ENCODE measurements at regions not wholly inside any gene's neighbourhood (a gene's known extent, or its start where the extent isn't known, plus 50 kb on each side); places are given as distances from the start of the nearest gene placed in this dataset.
A peak's percentile ranks its signal among the peaks of the same experiment; 100 is the strongest.

DNA sequence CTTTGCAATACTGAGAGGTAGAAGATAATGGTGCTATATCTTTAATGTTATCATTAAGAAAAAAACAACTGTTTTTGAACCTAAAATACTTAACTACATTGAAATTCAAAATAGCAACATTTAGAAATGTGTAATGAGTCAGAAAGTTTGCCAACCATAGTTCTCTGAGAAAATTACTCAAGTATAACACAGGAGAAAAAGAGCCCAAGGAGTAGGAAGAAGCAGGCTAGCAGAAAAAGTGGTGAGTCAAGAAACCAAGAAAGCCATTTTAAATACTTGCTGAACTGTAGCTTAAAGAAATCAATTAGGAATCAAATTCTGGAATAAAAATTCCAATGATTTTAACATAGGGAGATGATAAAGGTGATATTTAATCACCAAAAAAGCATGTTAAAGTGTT, 181.0 kb upstream of the RSPO3 start:
- no peak for DNase-seq (ENCODE audit: low read depth in 1 of 2, low spot score in 1 of 2)
- TF ChIP-seq JUND (IDR thresholded peaks at IDR 0.05; ENCODE audit: low read depth): no peak
- in situ Hi-C loops (cut with HindIII; ENCODE audit: low pct_unique_long_range_greater_than_20kb, low sequenced_read_pairs): no loop called here

DNA sequence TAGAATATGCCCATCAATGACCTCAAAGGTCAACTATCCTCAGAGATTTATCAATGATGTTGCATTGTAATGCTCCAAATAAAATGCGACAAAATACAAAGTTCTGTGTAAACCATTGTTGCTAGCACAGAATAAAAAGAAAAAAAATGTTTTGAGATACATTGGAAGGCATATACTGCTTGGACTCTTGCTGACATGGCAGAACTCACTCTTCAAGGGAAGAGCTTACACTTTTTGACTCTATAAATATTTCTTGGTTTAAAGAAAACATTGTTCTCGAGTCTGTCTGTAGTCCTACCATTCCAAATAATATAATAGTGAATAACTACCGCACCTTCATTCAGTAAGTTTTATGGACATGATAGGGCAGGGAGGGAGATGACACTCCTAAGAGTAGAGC, 178.7 kb upstream of the RSPO3 start:
- in situ Hi-C loops (cut with HindIII; ENCODE audit: low pct_unique_long_range_greater_than_20kb, low sequenced_read_pairs): no loop called here
- DNase-seq (ENCODE audit: low read depth in 1 of 2, low spot score in 1 of 2): no peak
- TF ChIP-seq JUND (IDR thresholded peaks at IDR 0.05; ENCODE audit: low read depth): no peak

DNA sequence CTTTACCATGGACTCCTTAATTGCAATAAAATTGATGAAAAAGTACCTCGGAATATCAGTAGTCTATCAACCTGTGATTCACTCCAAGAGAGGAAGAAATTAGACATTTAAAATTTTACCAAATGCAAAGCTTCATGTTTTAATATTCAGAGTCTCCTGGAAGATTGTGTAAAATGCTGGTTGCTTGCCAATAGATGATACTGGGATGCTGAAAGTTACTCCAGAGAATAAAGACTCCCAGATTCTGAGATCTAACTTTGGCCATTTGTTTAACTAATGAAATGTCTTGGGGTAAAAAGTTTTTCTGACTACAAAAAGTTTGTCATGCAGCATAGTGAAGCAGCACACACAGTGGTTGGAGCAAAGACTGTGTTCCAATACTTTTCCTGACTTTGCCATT, 176.7 kb upstream of the RSPO3 start:
- in situ Hi-C loops (cut with HindIII; ENCODE audit: low pct_unique_long_range_greater_than_20kb, low sequenced_read_pairs): no loop called here
- TF ChIP-seq JUND (IDR thresholded peaks at IDR 0.05; ENCODE audit: low read depth): no peak
- no peak for DNase-seq (ENCODE audit: low read depth in 1 of 2, low spot score in 1 of 2)

DNA sequence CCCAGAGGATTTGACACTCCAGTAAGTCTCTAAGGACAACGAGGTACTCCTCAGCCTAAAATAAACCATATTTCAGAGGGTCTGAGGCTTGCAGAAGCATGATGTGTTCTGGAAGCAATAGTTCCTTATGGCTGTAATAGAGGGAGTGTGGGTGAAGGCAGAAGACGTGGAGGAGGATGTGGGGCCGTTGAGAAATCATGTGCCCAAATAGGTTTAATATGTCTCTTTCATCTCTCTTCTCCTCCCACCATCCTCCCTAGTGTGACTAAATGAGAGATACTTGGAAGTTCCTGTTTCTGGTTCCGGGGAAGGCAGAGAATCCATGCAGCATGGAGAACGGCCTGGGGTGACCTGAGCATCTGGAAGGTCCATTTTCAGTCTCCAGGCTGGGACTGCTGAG, 174.0 kb upstream of the RSPO3 start:
- in situ Hi-C loops (cut with HindIII; ENCODE audit: low pct_unique_long_range_greater_than_20kb, low sequenced_read_pairs): no loop called here
- no peak for DNase-seq (ENCODE audit: low read depth in 1 of 2, low spot score in 1 of 2)
- TF ChIP-seq JUND (IDR thresholded peaks at IDR 0.05; ENCODE audit: low read depth): no peak

DNA sequence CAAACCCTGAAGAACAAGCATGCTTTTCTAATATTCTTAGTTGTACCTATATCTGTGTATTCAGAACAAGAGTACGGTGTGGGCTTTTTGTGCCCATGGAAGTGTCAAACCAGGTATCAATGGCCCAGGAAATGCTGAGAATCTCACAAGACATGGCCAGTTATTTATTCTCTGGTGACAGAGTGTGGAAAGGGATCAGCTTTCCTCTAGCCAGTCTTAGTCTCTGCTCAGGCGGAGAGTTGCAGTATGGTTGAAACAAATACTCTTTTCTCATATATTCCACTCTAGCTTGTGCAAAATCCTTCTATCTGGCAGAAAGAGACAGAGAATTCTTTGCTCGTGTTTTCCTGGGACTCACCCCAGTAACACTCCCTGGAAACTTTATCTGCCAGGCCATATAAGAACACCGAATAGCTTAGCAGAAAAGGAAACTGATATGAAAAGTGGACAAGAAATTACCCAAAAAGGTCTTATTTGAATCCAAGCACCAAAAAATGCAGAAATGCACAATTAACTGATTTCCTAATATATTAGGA, 173.3 kb upstream of the RSPO3 start:
- in situ Hi-C loops (cut with HindIII; ENCODE audit: low pct_unique_long_range_greater_than_20kb, low sequenced_read_pairs): no loop called here
- TF ChIP-seq JUND (IDR thresholded peaks at IDR 0.05; ENCODE audit: low read depth): no peak
- no peak for DNase-seq (ENCODE audit: low read depth in 1 of 2, low spot score in 1 of 2)

DNA sequence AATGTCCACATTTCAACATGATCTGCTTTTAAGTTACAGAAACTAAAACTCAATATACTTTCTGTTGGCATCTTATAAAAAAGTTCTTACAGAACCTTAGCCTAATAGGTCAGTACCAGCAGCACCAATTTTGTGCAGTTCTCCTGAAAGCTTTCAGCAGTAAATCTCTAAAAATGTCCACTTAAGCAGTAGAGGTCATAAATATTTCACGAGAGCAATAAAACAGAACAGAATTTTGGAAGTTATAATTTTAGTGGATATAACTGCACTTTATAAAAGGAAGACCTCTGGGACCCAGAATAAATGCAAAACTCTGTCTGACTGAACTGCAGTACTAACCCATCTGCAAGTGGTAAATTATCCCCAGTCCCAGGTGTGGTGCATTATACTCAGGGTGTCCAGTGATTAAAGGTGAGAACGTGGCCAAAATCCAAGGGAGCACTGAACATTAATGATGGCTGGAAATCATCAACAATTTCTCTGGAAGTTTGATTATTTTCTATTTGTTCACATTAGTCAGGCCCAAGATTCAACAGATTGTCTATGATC, 172.6 kb upstream of the RSPO3 start:
- no peak for TF ChIP-seq JUND (IDR thresholded peaks at IDR 0.05; ENCODE audit: low read depth)
- in situ Hi-C loops (cut with HindIII; ENCODE audit: low pct_unique_long_range_greater_than_20kb, low sequenced_read_pairs): no loop called here

DNA sequence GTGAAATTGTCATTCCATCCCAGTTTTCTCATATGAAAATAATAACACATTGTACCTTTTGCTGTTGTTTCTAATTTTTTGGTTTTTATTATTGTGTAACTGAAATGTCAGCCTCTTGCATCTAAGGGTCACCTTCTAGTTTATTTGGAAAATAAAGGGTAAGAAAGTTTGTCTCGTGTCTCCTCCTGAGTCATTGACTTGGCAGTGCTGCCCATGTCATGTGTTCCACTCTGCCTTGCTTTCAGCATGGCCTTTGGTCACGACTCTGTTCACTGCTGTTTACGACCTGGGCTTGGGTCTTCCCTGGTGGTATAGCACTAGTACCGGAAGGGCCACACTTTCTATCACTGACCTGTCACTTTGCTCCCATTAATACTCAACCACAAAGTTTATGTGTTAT, 171.4 kb upstream of the RSPO3 start:
- TF ChIP-seq JUND (IDR thresholded peaks at IDR 0.05; ENCODE audit: low read depth): no peak
- in situ Hi-C loops (cut with HindIII; ENCODE audit: low pct_unique_long_range_greater_than_20kb, low sequenced_read_pairs): no loop called here
- DNase-seq (ENCODE audit: low read depth in 1 of 2, low spot score in 1 of 2): no peak

More for the DNA sequence above, 172.6 kb upstream of the RSPO3 start:
- no peak for DNase-seq (ENCODE audit: low read depth in 1 of 2, low spot score in 1 of 2)

DNA sequence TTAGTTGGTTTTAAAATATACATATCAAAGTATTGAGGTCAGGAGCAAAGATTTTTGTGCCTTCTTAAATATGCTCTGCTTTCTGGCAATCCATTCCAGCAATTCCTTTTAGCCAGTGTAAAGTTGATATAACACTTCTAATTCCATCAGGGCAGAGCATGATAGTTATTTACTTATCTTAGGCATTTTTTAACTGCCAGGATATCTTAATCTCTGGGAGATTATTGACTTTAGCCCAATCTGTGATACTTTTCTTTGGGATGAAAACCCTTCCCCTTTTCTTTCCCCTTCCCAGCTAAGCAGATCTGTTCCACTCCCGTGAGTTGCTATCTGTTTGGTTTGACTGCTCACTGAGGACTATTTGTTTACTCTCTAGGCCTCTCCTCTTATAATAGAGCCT, 168.7 kb upstream of the RSPO3 start:
- TF ChIP-seq JUND (IDR thresholded peaks at IDR 0.05; ENCODE audit: low read depth): no peak
- in situ Hi-C loops (cut with HindIII; ENCODE audit: low pct_unique_long_range_greater_than_20kb, low sequenced_read_pairs): no loop called here
- no peak for DNase-seq (ENCODE audit: low read depth in 1 of 2, low spot score in 1 of 2)

DNA sequence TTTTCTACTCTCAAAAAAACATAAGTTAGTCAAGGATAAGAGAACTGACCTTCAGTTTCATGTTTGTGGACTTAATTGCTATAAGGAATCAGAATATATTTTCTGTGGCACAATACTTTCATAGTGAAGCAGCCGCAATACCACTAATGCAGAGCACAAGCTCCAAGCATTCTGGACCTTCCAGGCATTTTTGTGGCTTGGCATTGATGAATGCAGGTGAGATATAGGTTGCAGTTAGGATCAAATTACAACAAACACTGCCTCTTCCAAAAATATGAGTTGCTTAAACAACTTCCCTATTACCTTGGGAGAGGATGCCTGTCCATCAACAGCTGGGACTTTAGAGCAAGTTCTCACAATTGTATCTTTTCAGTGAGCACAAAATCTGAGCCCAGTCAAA, 162.8 kb upstream of the RSPO3 start:
- in situ Hi-C loops (cut with HindIII; ENCODE audit: low pct_unique_long_range_greater_than_20kb, low sequenced_read_pairs): no loop called here
- peak; percentile 4 to 86 for DNase-seq (ENCODE audit: low read depth in 1 of 2, low spot score in 1 of 2)
- no peak for TF ChIP-seq JUND (IDR thresholded peaks at IDR 0.05; ENCODE audit: low read depth)

DNA sequence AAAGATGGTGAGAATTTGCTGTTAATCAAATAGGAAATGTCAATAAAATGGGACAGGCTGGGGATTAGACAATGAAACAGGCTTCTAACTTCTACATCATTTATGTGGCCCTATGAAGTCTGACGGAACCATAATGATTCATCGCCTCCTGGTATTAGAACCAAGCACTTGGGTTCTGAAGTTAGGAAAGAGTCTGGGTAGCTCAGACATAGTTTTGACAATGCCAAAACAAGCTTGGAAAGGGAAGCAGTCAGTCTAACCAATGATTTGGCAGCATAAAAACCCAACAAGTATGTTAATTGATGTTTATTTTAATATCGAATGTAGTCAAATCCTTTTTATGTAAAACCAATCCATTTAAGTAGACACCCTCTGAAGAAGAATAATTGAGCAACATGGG, 160.8 kb upstream of the RSPO3 start:
- in situ Hi-C loops (cut with HindIII; ENCODE audit: low pct_unique_long_range_greater_than_20kb, low sequenced_read_pairs): no loop called here
- TF ChIP-seq JUND (IDR thresholded peaks at IDR 0.05; ENCODE audit: low read depth): no peak
- no peak for DNase-seq (ENCODE audit: low read depth in 1 of 2, low spot score in 1 of 2)

DNA sequence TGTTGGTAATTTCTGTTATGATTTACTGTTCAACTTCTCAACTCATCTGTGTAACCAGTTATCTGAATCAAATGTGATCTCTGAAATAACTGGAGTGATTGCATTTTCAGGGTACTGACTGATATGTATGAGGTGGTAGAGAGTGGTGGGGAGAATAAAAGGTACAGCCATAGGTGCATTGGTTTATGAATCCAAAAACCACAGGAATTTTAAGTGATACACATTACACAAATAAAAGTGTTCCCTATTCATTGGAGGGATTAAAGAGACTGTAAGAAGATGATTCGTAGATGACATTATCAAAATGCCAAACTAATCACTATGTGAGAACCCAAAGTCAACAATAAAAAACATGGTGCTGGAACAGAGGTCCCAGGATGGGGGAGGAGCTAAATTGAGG, 158.7 kb upstream of the RSPO3 start:
- no peak for DNase-seq (ENCODE audit: low read depth in 1 of 2, low spot score in 1 of 2)
- in situ Hi-C loops (cut with HindIII; ENCODE audit: low pct_unique_long_range_greater_than_20kb, low sequenced_read_pairs): no loop called here
- no peak for TF ChIP-seq JUND (IDR thresholded peaks at IDR 0.05; ENCODE audit: low read depth)

DNA sequence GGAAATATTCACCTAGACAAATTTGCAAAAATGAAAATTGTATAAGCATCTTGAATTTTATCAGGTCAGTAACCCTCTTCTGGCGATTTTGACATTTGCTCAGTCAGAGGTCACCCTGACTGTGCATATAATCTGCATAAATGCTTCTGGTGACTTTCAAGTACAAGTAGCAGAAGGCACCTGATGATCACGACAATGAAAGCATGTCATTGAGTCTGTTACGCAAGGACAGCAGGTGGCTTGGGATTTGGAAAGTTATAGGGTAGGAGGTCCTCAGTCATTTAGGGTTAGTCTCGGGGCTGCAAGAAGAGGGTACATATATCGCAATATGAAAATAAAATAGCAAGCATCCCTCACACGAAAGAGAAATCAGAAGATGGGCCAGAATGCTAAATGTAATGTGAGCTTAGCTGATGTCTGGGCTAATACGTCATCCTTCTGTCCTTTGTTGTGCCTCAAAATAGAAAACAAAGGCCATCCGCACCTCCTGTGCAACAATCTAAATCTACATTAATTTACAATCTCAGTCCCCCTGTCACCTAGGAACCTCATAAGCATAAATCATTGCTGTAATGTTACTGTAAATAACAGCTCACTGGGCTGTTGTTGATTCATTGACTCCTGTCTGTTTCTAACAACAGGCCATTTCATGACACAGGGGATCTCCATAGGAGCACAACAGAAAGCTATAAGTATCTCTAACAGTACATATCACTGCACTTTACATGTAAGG, 155.2 kb upstream of the RSPO3 start:
- in situ Hi-C loops (cut with HindIII; ENCODE audit: low pct_unique_long_range_greater_than_20kb, low sequenced_read_pairs): no loop called here
- no peak for TF ChIP-seq JUND (IDR thresholded peaks at IDR 0.05; ENCODE audit: low read depth)
- no peak for DNase-seq (ENCODE audit: low read depth in 1 of 2, low spot score in 1 of 2)

DNA sequence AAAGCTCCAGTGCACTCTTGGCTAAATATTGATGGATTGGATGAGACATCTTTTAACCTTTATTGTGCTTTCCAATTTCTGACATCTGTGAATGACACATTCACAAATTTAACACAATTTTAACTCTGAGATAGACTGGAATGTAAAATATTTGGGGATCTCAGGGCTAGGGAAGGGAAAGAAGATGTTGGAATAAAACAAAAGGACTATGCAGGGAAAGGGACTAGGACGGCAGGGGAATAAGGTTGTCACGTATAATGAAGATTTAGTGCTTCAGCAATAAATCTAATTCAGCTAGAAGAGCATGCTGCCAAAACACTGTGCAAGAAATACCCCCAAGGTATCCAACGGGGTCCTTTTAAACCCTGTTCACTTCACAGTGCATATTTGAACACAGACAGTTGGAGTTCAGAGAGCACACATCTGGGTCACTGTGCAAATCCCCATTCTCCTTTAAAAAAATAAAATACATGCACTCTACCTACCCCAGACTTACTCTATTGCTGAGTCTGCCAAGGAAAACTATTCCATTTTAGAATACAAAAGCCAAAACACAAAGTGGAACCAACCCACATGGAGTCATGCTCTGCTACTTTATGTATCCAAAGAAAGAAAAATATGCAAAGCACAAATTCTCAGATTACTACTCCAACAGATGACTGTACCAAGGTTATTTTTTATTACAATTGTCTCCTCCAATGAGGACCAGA, 151.0 kb upstream of the RSPO3 start:
- in situ Hi-C loops (cut with HindIII; ENCODE audit: low pct_unique_long_range_greater_than_20kb, low sequenced_read_pairs): no loop called here
- TF ChIP-seq JUND (IDR thresholded peaks at IDR 0.05; ENCODE audit: low read depth): no peak
- no peak for DNase-seq (ENCODE audit: low read depth in 1 of 2, low spot score in 1 of 2)

All from T47D (cell line).